Right renal pelvis (tissue), 4 donors: ENCODE measurements at regions not wholly inside any gene's neighbourhood (a gene's known extent, or its start where the extent isn't known, plus 50 kb on each side); places are given as distances from the start of the nearest gene placed in this dataset.
A peak's percentile ranks its signal among the peaks of the same experiment; 100 is the strongest.

Experiments
- DNase-seq, 4 donors: peaks; one replicate each; pipeline ENCODE4 v3.0.0-alpha.2; 2013; ENCODE audit warnings: low read depth in 4 of 4, low spot score in 3 of 4, missing footprints in 1 of 4

DNA sequence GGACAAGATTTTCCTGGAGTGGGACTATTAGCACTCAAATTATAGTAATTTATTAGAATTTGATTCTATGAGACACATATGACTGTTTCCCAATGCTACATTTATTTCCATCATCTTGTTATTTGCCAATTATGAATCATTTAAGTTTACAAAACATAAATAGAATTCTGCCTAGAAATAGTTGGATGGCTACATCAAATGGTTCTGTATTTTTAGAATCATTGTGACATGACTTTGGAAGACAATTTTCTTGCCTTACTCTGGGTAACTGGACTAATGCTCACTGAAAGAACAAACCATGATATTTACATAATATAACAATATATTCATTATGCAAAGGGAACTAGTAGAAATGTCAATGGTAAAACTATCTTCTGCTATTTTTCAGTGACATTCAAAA, 173.5 kb downstream of the ZIC1 start:
- DNase-seq, result no peak

DNA sequence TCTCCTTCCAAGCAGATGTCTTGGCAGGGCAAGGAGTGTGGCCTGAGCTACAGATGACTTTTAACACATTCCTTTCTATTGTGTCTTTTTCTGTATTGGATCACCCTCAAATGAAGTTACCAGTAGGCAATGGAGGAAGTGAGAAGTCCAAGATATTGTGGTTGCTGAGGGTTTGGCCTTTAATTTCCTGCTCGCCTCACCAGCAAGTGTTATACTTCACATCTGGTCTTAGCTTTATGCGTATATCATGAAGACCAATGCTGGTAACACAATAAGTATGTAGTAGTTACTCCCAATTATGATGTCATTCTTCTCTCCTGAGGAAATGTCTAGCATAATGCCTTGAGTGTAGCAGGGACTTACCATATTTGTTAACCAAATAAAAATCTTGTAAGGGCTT, 179.9 kb downstream of the ZIC1 start:
- no peak for DNase-seq

DNA sequence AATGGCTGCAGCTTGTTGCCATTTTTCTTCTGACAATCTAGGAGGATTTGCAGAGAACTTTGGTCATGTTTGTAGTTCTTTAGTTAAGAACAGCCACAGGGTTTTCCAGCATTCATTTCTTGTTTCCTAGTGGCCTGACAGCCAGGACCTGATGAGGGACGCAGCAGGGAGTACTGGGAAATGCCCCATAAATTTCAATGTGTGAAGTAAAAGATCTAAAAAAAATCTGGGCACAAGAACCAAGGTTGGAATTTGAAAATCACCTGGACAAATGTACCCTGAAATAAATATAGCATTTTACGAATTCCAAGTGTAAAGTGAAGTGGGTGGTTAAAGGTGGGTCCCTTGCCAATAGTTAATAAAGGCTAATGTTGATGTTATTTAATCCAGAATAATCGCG, 195.0 kb downstream of the ZIC1 start:
- DNase-seq, result no peak

DNA sequence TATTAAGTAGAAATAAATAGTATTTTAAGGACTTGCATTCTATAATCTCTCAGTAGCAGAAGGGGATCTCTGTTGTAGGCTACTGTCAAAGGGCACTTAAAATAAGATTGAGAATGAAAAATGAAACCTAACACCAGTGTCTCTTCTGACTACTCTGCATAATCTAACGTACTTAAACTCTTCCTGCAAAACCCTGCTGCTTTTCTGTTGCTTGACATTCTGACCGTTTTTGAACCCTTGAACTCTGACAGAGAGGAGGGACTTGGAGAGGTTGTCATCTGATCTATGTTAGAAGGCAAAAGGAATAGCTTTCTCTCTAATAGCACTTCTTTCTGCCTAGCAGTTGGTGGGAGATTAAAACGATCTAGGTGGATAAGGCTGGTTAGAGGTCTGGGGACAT, 204.6 kb downstream of the ZIC1 start:
- DNase-seq, result peak in 1 of 4 donors; percentile 5

DNA sequence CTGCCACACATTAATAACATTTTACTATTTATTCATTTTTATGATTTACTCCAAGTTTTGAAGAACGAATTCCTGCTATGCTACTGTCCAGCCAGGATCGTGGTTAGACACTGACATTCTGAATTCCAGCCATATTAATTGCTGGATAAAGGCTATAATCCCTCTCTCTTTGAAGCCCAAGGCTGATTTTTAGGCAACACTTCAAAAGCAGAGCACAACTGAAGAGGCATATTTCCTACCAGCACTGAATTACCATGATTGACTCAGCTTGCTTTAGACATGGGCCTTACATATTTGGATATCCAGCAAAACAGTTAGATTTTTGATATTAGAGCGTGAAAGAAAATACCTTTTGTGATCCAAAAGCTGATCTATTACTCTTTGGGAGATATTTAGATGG, 205.0 kb downstream of the ZIC1 start:
- no peak for DNase-seq

DNA sequence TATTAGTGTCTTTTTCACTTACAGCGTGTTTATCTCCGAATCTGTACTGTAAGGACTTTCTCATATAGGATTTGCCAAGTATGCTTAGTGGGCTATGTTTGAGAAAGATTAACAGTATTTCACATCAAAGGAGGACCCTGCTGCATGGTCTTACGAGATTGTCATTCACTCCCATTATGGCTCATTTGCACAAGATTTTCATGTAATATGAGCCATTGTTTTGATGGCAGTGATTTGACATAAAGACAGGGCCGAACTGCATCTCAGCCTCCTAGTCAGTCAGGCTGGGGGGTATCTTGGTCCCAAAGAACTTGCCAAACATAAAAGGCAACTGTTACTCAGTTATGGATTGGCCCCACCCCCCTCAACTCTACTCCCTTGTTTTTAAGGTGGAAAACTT, 205.9 kb downstream of the ZIC1 start:
- no peak for DNase-seq

DNA sequence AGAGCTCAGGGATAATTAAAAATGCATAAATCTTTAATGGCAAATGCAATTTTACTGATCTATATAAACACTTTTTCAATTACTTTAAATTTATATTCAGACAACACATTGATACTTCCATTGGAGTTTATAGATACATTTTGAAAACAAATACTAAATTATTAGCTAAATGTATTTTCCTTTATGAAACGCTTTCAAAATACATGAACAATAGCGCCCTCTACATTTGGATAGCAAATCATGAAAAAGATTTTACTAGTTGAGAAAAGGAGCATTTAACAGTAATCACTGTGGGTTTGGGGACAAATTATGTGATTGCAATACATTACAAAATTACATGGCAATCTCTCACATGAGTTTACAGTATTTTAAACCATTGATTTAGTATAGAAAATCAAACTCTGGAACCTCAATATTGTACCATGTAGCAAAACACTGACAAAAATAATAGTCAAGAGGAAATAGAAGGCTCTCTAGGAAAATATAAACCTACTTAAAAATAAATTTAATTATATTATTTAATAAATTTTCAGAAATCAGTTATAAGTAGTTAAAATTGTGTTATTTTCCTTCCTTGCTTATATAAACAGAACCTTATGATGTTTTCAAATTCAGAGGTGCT, 207.9 kb downstream of the ZIC1 start:
- DNase-seq, result no peak

DNA sequence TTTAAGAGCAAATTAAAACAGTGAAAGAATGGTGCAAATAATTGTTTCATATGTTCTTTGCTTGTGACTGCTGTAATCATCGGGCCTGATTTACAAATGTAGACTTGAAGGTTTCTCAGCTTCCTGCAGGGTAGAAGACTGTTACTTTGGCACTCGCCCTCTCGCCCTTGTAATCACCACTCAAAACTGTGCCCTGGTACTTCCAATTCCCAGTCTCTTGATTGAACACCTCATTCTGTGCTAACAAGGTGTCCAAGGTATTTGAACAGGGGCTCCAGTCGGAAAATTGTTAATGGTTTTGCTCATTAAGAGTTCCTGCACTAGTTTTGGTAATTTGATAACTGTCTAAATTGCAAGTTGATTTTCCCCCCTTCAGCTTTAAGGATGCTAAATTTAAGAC, 209.5 kb downstream of the ZIC1 start:
- no peak for DNase-seq

DNA sequence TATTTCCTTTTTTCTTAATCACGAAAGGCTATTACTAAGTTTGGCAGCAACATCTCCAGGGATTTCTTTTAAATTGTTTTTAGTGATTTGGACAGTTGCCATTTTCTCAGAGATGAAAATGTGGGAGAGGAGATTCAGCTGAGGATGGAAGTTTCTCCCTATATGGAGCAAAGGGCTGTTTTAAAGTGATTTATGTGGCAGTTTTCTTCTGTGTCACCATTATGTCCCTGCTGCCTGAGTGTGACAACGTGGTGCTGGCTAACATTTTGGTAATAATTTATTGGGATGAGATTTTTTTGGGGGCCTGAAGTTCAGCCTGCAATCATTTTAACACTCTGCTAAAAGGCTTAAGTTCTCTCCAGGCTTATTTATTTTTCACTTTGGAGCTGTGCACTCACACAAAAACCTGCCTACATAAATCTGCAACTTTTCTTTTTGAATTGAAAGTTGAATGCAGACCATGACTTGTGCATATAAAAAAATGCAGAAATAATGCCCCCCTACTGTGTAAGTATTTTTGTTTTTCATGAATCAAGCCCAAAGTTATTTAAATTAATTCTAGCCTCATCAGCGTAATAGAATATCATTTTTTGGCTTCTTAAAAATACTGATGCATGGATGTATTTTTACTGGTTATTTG, 210.9 kb downstream of the ZIC1 start:
- DNase-seq, result peak in 1 of 4 donors; percentile 3

DNA sequence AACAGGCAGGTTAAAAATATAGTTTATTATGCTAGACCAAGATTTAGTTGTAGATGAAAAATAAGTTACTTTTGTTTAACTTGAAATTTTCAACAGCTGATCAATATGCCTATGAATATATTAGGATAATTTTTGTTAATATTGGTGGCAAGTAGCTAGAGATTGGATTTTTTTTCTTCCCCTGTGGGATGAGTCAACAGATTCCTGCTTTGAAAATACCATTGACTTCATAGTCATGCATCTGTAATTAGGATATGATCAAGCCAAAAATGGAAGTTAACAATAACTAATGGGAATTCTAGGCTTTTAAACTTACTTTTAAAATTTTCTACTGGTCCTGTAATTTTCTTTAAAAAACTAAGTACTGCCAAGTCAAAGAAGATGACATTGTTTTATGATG, 211.7 kb downstream of the ZIC1 start:
- no peak for DNase-seq

DNA sequence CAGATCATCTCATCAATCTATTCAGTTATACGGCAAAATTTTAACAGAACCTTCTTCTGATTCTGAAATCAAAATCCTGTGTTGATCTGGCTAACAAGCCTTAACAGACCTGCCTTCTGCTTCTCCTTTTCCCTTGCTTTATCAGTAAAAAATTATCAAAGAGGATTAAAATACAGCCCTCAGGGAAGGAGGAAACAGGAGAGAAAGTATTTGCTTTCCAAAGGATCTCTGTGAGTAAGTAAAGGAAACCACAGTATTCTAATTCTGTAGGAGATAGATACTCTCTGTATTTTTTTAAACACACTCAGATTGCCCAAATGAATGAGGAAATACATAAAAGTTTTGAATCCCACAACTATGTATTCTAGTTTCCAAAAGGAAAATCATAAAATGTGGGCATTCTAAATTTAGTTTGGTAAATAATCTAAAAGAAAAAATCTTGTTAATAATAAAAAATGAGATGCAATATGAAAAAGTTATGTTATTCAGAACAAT, 221.8 kb downstream of the ZIC1 start:
- no peak for DNase-seq

DNA sequence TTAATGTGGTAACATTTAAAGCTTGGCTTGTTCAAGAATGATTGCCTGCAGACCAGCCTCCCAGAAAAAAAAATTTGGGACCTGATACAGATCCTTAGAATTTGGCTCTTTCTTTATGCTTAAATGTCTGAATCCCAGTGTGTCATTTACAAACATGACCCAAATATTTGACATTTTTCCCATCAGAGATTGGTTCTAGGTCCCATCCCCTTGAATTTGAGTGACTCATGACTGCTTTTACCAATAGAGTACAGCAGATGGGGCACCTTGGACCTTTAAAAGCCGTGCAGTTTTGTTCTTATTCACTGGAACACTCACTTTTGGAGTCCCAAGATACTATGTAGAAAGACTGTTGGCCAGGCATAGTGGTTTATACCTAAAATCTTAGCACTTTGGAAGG, 231.6 kb downstream of the ZIC1 start:
- DNase-seq, result no peak

DNA sequence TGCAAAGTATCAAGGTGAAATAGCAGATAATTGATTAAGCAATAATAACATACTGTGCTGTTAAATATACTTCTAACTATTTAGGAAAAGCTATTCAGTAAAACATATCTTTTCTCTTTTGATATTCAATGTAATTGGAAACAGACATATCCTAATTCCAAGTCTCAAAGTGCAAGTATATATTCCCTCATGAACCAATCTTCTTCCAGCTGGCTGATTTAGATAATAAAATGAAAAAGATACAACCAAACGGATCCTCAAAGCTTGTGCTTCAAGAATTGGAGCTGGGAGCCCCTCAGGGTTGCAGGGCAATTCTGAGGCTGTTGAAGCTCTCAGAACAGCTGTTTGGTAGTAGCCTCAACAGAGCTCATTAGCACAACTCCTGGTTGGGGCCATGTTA, 236.6 kb downstream of the ZIC1 start:
- DNase-seq, result no peak

DNA sequence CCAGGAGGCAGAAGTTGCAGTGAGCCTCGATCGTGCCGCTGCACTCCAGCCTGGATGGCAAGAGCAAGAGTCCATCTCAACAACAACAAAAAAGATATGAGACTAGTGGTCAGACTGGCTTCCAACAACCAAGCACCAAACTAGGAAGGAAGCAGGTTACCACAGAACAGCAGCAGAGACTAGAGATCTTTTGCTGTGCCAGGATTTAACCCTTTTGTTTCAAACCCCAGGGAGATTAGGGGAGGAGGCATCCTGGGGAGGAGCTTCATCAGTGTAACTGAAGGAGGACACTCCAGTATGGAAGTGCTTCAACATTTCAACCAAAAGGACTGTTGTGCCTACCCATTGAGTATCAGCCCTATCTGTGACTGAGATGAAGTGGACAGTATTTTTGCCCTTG, 240.3 kb downstream of the ZIC1 start:
- DNase-seq, result no peak

DNA sequence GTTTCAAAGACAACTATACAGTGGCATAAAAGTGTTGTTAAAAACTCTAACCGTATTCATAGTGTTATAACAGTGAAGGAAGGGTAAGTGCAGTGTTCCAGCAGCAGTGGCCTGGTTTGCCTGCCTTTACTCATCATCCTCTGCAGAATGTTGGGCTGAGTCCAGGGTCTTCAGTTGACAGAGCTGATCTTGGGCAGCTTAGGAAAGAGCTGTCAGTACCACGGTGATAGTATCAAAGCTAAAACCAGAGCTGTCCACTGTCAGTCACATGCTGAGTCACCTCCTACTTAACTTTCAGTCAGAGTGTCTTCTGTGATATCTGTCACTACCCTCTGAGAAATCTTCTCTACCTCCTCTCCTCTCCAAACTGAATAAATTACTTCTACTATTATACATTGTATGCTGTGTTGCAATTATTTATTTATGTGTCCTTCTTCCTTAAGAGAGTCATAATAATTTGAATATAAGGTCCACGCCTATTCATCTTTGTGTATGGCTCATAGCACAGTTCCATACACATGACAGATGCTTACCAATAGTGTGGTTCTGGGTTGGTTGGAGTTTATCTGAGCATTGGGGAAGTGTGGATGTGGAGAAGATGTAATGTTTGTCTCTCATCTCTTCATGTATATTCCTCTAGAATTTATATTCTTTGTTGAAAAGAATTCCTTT, 242.1 kb downstream of the ZIC1 start:
- no peak for DNase-seq

DNA sequence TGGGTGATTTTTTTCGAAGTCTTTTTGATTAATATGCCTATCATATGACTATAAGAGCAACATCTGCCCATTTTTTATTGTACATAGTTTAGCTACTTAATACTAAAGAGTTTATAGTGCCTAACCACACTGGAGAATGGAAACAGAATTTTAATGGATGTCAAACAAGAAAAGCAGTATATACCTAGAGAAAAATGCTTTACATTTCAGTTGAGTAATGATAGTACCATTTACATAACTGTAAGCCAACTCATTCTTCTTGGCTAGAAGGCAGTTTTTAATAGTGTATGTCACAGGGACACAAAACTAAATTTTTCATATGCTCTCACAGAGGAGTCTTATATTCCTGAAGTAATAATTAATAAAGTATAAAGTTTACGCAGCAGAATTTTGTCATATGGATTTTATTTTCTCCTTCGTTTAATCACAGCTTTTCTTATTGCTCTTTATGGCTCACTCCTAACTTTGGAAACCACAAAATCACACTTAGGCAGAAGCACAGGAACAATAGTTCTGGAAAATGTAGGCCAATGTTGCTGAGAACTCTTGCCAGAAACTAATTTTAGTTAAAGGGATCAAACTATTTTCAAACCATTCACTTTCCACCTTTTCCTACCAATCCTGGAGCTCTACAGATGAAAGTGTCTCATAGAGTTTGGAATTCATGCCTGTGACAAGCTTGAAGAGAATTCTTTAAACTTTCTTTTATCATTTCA, 243.6 kb downstream of the ZIC1 start:
- DNase-seq, result no peak

DNA sequence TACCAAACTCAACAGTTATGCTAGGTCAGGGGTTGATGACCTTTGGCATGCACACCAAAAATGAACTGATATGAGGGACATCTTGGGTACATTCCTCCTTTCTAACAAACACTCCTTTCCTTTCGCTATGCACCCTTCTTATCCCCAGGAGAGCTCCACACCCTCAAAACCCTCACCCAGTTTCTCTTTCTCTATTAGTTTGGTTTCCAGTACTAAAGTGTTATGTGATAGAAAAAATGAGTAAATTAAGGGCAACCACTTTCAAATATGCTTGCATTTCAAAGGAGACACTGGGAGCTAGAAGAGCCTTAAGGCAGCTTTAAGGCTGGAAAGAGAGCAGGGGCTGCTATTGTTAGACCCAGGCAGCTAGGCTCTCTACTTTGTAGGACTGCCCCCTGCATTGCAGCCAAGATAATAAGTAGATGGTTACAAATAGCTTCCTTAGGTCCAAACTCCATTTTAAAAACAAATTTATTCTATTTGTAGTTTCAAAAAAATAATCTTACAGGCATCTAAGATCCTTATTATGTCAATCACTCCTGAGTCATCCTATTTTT, 244.3 kb downstream of the ZIC1 start:
- DNase-seq, result no peak

DNA sequence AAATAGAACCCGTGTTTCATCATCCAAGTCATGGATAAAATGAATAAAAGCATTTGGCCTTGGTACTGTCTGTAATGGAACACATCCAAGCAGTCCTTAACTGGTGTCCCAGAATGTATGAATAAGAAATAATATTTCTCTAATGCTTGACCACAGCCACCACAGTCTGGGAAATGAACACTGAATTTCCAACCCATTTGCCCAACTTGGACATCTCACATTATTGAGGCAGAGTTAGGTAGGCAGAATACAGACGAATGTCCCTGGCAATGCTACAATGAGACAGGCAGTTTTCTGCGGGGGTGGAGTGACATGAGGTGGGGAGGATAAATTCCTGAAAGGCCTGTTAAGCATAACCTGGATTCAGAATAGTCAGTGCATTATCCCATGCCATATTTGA, 245.7 kb downstream of the ZIC1 start:
- DNase-seq, result no peak

DNA sequence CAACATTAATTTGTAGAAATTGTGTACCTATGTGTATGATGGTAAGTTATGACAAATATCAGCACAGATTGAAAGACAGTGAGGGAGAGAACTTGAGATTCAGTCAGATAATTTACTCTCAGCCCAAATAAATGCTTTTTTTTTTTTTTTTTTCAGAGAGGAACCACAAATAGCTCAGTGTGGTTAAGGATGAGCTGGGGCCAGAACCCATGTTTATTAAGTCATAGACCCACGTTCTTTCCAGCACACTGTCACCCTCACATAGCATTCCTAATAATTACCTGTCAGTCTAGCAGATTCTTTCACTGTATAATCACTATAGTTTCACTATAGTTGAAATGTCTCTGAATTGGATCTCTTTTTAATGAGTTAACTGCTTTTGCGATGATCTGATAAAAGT, 246.1 kb downstream of the ZIC1 start:
- DNase-seq, result no peak

DNA sequence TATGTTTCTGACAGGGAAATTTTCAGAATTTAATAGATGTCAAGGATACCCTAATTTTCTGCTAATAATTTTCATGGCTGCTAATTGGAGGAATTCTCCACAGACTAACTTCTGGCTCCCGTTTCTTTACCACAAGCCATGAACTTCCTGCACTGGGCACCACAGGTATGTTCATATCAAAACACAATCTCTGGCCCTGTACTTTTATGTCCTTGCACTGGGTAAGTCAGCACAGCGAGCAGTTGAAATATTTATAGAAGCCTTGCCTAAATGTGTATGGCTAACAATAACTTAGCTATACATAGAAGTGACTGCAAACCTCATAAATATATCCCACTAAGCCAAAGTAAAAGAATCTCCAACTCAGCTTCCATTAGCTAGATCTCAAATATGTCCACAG, 246.9 kb downstream of the ZIC1 start:
- DNase-seq, result no peak

DNA sequence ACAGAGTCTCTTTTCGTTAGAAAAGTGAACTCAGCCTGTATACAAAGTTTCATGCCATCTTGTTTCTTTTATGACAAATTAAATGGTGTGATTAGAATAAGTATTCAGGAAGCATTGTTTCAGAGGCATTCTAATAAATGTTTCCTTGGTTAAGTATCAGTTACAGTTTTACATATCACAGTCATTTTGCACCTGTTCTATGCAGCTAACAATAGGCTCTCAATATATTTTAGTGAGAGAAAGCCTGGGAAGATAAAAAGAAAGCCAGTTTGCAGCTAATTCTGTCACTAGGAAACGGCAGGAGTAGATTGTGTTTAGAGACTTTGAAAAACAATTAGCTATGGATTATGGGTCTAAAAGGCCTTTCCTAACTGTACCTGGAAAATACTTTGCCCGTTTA, 252.8 kb downstream of the ZIC1 start:
- no peak for DNase-seq
